PFSK-1 (cell line): ENCODE measurements at regions not wholly inside any gene's neighbourhood (a gene's known extent, or its start where the extent isn't known, plus 50 kb on each side); places are given as distances from the start of the nearest gene placed in this dataset.

Experiments used
- FOXP2 ChIP-seq: optimal IDR thresholded peaks from 2 replicates; pipeline ENCODE3; 2011; ENCODE audit warnings: borderline replicate concordance, control low read depth, inconsistent platforms; ENCODE audit not compliant: insufficient read depth; ENCODE audit errors: extremely low read length, extremely low read depth
- POLR2AphosphoS5 ChIP-seq: IDR thresholded peaks from 2 replicates; pipeline ENCODE4 v1.6.1; 2012; ENCODE audit warnings: low read depth, mild to moderate bottlenecking, control low read depth, low read length, moderate library complexity
- SIN3A ChIP-seq: IDR thresholded peaks from 2 replicates; pipeline ENCODE4 v1.6.1; 2012; ENCODE audit warnings: mild to moderate bottlenecking, low read length, moderate library complexity, borderline replicate concordance; ENCODE audit not compliant: insufficient read depth
- TAF1 ChIP-seq: IDR thresholded peaks from 2 replicates; pipeline ENCODE4 v1.6.1; 2012; ENCODE audit warnings: low read length, control low read depth, borderline replicate concordance; ENCODE audit not compliant: insufficient read depth
- TF ChIP-seq, protein P1 (sequence below), 2 experiments: IDR thresholded peaks; 2 replicates each; pipeline versions ENCODE4 v1.6.1 to v1.8.0; 2011 to 2012; ENCODE audit warnings: low read depth in 2 of 2, low read length in 2 of 2, control low read depth in 1 of 2, inconsistent platforms in 1 of 2, mild to moderate bottlenecking in 1 of 2, moderate library complexity in 1 of 2; ENCODE audit not compliant: insufficient read depth in 1 of 2

GRCh38 chr9:27925815-27926214 lies 352.5 kb upstream of the C9orf72 start:
- TF ChIP-seq, protein P1, sequence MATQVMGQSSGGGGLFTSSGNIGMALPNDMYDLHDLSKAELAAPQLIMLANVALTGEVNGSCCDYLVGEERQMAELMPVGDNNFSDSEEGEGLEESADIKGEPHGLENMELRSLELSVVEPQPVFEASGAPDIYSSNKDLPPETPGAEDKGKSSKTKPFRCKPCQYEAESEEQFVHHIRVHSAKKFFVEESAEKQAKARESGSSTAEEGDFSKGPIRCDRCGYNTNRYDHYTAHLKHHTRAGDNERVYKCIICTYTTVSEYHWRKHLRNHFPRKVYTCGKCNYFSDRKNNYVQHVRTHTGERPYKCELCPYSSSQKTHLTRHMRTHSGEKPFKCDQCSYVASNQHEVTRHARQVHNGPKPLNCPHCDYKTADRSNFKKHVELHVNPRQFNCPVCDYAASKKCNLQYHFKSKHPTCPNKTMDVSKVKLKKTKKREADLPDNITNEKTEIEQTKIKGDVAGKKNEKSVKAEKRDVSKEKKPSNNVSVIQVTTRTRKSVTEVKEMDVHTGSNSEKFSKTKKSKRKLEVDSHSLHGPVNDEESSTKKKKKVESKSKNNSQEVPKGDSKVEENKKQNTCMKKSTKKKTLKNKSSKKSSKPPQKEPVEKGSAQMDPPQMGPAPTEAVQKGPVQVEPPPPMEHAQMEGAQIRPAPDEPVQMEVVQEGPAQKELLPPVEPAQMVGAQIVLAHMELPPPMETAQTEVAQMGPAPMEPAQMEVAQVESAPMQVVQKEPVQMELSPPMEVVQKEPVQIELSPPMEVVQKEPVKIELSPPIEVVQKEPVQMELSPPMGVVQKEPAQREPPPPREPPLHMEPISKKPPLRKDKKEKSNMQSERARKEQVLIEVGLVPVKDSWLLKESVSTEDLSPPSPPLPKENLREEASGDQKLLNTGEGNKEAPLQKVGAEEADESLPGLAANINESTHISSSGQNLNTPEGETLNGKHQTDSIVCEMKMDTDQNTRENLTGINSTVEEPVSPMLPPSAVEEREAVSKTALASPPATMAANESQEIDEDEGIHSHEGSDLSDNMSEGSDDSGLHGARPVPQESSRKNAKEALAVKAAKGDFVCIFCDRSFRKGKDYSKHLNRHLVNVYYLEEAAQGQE (IDR thresholded peaks at IDR 0.05; ENCODE audit: insufficient read depth in 1 of 2, low read depth in 2 of 2, low read length in 2 of 2) = no peak
- no peak for TF ChIP-seq SIN3A
- no peak for TF ChIP-seq TAF1
- TF ChIP-seq FOXP2 = no peak

- no peak for TF ChIP-seq POLR2AphosphoS5
- TF ChIP-seq, protein P1 (IDR thresholded peaks at IDR 0.05; ENCODE audit: insufficient read depth in 1 of 2, low read depth in 2 of 2, low read length in 2 of 2) = no peak
- TF ChIP-seq FOXP2 = no peak
These were observed 356.6 kb upstream of the C9orf72 start for GRCh38 chr9:27929841-27930240.

GRCh38 chr9:27933210-27934025 lies 360.1 kb upstream of the C9orf72 start:
- no peak for TF ChIP-seq SIN3A
- no peak for TF ChIP-seq POLR2AphosphoS5
- TF ChIP-seq, protein P1 (IDR thresholded peaks at IDR 0.05; ENCODE audit: insufficient read depth in 1 of 2, low read depth in 2 of 2, low read length in 2 of 2) = no peak
- TF ChIP-seq TAF1 = no peak
- TF ChIP-seq FOXP2 = no peak

DNA sequence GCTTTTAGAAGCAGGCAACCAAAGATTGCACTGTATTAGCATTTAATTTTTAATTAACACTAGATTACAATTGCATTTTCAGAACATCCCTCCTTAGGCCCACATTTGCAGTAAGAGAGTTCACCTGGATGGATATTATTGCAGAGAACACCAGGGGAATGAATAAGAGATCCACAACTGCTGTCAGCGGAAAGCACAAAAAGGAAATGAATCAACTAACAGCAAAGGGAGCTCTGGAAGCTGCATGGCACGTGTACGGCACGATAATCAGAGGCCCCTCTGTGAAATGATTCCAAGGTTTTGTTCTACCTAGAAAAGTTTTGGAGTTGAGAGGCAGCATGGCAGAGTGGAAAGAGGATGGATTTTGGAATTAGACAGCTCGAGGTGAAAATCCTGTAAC lies 361.2 kb upstream of the C9orf72 start:
- TF ChIP-seq FOXP2 (no peak), POLR2AphosphoS5 (no peak)

GRCh38 chr9:27939186-27939585 lies 365.9 kb upstream of the C9orf72 start:
- TF ChIP-seq FOXP2 (no peak), POLR2AphosphoS5 (no peak), SIN3A (no peak), TAF1 (no peak)
- TF ChIP-seq, protein P1 (IDR thresholded peaks at IDR 0.05; ENCODE audit: insufficient read depth in 1 of 2, low read depth in 2 of 2, low read length in 2 of 2) = no peak
